Activated T-helper 1 cell treated with anti-CD3 and anti-CD28 coated beads, Interleukin-2, amount 50 U/mL, for 16 hours (primary cell): ENCODE measurements at regions not wholly inside any gene's neighbourhood (a gene's known extent, or its start where the extent isn't known, plus 50 kb on each side); places are given as distances from the start of the nearest gene placed in this dataset.
"Not testable (repeated sequence)": the region's sequence is repeated elsewhere in the genome, so short reads cannot be mapped to it uniquely, and the experiment has no call there.

Source experiments
- DNase-seq, 2 donors: peaks; one replicate each; pipeline ENCODE4 v3.0.0-alpha.2; 2020; ENCODE audit warnings: low read depth in 1 of 2, low spot score in 1 of 2

DNA sequence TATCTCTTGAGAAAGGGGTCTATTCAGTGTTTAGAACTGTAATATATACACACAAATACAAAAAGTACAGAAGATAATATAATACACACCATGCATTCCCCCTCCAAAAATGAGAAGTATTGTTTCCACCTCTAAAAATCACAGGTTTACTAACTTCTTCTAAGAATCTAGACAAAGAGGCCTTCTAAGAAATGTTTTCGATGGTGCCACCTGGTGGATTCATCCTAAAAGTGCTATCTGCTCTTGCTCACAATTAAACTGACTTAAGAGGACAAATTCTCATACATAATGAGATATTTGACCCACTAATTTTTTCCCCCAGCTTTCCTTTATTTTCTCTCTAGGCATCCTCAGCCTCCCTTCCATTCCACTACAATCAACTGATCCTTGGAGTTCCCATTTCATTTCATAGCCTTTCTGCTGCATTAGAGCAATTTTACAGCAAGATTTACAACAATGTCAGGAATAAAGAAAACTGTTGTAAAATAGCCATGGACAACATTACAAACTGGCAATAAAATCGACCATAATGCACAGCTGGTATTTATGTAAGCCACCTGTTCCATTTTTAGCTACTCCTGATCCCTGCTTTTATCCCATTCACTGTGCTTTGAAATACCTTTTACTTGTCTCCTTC, 124.6 kb downstream of the ARRDC4 start:
- no peak for DNase-seq

DNA sequence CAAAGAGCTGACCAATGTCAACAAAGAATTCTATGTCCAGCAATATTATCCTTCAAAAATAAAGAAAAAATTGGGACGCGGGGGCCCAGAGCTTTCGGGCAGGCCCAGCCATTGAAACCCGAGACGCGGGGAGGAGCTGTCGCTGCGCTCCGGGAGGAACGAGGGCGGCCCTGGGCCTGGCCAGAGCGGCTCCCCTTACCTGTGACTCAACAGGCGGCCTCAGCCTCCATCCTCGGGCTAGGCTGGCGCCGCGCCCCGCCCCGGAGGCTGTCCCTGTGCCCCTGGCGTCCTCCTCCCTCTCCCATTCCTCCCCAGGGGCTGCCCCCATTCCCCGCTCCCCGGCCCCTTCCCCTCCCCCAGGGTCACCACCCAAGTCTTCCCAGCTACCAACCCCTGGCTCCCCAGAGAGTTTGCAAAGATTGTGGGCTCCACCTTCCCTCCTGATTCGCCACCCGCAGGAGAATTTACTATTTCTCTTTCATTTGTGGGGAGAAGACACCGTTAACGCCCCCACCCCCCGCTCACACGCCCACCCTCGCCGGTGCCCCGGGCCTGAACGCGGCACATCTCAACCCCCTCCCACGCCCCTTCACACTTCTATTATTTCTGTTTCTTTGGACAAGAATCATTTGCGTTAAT, 127.9 kb downstream of the ARRDC4 start:
- DNase-seq, result not testable (repeated sequence)

DNA sequence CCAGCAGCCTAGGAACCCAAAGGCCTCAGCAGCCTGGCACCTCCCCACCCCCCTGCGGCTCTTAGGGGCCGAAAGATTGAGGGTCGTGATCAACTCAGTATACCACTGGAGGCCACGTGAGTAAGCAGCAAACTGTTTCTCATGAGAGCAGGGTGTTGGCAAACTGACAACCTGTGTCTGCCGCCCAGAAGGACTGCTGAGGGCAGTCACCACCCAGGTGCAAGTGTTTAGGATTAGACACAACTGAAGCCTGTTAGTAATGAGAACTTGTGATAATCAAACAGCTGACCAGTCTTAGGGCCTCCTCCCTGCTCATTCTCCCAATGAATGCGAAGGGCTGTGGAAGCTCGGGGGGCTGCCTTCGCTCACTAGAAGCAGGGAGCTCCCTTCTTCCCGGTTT, 128.8 kb downstream of the ARRDC4 start:
- DNase-seq, result not testable (repeated sequence)

DNA sequence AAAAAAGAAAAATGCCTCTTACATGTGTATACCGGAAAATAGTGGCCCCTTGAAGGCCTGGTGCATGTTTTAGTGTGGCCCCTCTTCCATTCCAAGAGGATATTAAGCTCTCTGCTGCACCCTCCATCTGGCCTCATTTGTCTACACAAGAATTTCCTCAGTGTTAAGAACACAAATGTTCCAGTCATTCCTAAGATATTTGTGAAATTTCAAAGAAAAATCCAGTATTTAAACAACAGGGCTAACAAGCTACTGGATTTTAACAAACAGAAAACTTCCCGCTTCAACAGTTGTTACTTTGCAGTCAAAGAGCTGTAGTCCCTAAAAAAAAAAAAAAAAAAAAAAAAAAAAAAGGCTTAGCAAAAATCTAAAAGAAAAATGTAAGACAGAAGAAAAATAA, 137.5 kb downstream of the ARRDC4 start:
- DNase-seq, result not testable (repeated sequence)

DNA sequence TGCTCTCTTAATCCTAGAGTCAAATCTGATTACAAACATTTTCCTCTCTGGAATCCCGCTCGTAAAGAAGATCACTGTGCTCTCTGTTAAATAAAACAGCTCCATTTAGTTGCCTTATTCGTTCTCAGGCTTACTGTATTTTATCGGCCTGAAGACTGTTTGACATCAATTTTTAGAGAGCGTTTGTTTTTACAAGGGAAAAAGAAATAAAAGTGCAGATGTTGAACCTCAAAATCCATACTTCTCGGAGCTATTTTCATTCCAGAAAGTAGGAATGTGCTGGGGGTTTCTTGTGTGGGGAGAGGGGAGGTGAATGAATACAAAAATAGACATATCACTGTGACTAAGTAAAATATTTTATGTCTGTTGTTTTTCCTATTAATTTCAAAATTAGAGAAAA, 140.1 kb downstream of the ARRDC4 start:
- DNase-seq, result not testable (repeated sequence)

DNA sequence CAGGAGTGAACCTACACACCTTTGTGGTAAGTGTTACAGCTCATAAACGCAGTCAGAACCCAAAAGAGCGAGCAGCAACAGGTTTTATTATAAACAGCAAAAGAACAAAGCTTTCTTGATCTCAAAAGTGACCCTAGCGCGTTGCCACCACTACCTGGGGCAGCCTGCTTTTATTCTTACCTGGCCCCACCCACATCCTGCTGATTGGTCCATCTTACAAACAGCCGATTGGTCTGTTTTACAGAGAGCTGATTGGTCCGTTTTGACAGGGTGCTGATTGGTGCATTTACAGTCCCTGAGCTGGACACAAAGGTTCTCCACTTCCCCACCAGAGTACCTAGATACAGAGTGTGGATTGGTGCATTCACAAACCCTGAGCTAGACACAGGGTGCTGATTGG, 143.1 kb downstream of the ARRDC4 start:
- no peak for DNase-seq

DNA sequence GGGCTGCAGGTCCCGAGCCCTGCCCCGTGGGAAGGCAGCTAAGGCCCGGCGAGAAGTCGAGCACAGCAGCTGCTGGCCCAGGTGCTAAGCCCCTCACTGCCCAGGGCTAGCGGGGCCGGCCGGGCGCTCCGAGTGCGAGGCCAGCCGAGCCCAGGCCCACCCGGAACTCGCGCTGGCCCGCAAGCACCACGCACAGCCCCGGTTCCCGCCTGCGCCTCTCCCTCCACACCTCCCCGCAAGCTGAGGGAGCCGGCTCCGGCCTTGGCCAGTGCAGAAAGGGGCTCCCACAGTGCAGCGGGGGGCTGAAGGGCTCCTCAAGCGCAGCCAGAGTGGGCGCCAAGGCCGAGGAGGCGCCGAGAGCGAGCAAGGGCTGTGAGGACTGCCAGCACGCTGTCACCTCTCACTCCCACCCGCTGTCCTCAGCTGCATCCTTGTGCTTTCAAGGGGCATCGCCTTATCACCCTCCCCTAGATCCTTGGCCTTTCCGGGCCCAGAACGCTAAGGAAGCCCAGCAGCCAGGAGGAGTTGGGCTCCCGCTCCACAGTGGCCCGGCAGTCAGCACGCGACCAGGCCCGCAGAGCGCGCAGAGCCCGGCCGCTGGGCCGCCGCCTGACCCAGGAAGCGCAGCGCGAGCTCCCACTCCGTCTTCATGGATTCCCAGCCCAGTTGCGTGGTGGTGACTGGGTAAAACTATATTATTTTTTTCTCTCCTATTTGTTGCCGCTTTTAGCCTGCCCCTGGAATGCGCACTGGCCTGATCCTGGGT, 144.1 kb downstream of the ARRDC4 start:
- not testable (repeated sequence) for DNase-seq

DNA sequence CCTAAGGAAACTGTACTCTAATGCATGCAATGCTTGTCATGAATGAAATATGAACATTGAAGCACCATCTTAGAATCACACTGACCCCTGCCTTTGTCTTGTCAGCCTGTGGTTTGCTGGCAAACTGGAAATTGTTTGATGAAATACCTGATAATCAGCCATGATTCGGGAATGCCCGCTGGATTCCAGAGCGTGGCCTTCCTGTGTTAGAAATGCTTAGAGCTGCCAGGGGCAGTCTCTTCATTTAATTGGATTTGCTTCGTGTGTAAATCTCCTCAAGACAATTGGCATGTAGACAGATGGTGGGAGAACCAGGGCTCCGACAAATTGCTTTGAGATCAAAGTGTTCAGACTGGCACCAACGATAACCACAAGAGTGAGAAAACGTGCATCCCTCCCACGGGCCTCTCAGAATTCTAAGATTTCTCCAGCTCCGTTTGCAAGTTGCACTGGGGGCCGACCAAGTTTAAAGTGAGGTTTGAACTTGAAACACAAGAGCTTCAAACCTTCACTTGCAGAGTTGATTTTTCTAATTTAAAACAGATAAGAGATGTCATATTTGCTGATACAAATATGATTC, 146.2 kb downstream of the ARRDC4 start:
- not testable (repeated sequence) for DNase-seq

DNA sequence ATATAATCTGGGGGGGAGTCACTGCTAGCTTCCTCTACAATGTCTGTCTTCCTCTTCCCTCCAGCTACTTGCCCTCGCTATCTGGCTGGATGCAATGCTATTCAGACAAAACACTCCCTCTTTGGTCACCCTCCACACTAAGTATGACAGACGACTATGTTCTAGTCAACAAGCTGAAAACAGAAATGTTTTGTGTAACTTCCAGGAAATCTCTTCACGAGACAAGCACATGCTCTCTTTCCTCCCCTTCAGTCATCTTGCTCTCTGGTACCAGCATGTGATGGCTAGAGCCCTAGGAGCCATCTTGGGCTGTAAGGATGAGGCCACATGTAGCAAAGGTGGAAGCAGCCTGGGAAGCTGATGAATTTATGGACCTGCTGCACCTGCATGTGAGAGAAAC, 151.3 kb downstream of the ARRDC4 start:
- DNase-seq, result no peak

DNA sequence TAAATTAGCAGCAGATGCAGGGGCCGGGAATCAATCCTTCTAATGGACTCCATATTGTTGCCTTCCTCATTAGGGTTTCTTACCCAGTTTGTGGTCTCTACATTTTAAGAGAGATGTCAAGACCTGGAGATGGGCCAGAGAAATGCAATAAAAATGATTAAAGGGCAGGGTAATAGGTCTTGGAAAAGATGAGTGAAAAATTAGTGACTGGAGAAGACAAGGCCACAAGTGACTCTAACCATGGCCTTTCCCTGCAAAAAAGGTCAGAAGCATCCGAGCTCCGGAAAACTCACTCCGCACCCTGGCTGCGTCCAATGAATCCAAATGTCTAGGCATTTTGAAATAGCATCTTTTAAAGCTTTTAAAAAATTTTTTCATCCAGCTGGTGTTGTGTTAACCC, 152.8 kb downstream of the ARRDC4 start:
- DNase-seq, result no peak

DNA sequence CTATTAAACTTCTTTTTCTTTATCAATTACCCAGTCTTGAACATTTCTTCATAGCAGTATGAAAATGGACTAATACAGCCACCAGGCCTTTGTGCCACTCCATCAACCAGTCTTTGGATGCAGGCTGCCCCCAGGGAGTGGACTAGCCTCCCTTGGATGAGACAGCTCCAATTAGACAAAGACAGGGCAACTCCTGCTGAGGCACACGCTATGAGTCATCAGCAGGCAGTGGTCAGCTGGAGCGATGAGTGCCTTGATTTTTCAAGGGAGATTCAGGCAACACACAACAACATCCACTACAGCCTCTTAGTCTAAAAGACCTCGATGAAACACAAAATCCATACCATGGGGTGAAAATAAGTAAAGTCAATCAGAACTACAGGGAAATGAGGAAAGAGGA, 160.1 kb downstream of the ARRDC4 start:
- DNase-seq, result no peak

DNA sequence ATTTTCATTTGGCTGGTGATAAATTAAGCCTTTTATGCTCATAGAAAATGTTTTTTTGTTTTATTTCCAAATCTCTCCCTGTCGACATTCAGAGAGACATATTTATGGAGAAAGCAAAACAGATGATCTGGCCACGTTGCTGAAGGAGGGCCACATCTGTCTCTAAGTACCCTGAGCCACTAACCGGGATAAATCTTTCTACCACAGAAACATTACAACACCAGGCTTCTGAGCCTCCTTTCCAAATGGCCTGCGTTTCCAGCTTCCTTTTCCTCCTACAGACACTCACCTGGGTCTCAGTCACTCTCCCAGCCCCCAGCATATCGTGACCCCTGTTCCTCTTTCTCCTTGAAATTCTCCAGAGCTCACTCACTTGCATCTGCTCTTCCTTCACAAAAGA, 161.0 kb downstream of the ARRDC4 start:
- no peak for DNase-seq

DNA sequence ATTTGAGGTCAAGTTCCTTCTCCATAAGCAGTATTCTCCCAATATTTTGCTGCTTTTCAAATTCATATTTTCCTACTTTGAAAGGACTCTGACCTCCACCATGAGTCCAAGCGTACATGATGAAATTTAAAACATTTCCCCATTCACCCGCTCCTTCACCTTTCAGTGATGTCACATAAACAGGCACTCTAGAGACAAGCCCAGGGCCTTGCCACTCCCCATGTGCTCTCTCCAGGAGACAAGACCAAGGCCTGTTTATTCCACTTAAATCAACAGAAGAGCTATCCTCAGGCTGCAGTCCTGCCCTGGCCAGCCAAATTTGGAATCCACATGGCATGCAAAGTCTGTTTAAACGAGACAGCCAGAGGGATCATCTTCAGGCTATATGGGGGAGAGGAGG, 161.5 kb downstream of the ARRDC4 start:
- no peak for DNase-seq

DNA sequence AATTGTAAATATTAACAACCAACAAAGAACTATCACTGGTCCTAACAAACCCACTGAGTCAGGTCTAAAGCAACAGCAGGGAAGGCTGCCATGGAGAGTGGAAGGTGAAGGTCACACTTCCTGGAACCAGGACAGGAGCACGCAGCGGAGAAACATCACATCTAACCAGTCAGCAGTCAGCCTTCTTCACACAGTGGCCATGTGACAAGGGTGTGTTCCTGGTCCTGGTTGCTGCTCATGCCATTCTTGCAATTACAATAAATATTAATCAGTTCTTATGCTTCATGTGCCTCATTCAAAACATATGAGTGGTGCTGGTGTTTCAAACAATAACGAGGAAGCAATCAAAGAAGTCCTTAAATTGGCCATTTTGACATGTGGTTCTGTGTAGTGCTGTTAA, 162.8 kb downstream of the ARRDC4 start:
- DNase-seq, result no peak

DNA sequence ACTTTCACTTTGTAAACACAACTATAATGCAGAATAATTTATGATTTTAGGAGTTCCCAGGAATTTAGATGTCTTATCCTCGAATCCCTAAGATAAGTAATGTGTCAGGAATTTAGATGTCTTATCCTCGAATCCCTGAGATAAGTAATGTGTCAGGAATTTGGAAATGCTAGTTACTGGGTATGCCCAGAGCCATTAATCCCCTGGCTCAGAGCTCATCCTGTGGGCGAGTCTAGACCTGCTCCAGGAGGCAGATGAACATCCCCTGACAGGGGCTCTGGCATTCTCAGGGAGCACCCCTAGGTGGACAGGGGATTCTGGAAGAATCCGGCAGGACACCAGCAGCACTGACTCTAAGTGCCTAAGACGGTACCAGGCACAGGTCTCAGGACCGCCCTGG, 163.3 kb downstream of the ARRDC4 start:
- DNase-seq, result no peak

DNA sequence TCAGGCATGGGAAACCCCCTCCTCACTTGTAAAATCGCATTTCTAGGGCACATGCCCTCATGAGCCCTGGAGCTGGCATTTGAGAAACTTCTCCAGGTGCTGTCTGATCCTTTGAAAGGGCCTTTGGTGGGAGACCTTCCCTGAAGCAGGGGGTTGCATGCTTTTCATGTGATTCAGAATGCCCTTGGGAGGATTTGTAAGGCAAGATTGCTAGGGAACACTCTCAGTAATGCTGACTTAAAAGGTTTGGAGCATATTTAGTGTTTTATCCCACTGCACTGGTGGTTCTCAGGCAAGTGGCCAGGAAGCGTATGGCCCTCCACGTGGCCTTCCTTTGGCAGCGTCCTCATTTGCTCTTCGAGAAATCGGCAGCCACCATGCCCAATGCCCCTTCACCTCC, 164.1 kb downstream of the ARRDC4 start:
- no peak for DNase-seq

DNA sequence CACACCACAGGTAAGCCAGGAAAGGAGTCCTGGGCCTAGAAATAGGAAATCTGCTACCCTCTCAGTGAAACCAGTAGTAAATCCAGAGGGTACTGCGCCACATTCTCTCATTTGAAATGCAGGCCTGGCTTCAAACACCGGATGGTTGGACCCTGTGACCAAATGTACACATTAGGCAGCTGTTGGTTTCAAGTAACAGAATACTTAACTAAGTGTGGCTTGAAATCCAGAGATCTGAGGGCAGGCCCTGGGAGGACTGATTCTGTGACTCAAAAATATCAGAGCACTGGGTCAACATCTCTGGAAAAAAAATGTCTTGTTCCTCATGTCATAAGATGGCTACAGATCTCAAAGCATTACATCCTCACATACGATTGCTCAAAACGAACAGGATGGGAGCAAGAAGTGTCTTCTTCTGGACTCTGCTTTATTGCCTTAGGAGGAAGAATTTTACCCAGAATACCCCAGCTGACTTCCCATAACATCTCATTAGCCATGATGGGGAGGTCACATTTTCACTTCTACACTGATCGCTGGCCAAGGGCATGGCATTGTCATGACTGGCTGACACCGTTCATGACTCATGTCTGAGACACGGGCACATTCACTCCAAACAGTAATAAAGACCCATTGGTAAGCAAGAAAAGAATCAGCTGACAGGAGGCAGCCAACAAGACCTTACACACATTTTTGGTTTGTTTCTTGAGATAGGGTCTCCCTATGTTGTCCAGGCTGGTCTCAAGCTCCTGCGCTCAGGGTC, 166.0 kb downstream of the ARRDC4 start:
- no peak for DNase-seq

DNA sequence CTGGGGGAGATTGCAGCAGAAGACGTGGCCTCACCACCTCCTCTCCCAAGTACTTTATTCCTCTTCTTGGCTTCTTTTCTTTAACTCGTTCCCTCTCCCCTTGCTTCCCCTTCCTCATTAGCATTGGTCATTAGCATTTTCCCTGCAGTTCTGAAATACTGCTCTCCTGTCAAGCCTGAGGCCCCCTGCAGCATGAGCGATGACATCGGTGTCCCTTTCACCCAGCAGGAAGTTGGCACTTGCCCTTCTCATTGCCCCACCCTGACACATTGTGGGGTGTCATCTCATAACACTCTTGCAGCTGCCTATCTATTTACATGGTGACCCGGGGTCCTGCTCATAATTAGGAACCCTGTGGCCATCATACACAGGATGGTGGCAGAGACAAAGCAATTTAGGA, 167.1 kb downstream of the ARRDC4 start:
- no peak for DNase-seq

DNA sequence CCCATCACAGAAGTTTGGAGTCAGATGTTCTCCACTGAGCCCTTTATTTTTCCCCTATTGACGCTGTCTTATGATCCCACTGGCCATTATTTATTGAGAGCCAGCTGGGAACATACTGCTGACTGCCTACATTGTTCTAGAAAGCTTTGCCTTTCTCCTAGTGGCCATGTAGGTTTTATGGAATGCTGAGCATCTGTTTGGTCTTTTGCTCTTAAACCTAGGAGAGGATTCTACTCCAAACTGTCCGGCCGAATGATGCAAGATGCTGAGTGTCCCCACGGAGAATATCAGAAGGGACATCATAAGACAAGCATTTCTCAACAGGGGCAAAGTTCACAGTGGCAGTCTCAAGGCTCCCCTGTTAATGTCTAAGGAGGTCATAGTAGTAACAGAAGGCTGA, 171.4 kb downstream of the ARRDC4 start:
- DNase-seq, result no peak

DNA sequence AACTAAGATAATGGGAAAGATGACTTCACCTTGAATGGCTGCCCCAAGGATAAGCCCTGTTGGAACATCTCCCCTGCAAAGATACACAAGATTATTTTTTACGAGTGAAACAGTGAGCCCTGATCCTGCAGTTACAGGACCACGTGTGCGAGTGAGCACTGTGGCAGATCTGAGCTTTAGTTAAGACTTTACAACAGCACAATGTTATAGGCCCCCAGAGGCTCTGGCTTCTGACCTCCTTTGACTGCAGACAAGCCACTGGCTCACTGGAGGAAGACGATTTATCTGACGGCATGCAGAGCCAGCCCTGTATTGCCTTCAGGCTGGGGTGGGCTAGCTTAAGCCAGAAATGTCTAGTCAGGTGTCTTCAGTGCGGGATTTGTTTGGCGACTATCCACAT, 174.4 kb downstream of the ARRDC4 start:
- no peak for DNase-seq

DNA sequence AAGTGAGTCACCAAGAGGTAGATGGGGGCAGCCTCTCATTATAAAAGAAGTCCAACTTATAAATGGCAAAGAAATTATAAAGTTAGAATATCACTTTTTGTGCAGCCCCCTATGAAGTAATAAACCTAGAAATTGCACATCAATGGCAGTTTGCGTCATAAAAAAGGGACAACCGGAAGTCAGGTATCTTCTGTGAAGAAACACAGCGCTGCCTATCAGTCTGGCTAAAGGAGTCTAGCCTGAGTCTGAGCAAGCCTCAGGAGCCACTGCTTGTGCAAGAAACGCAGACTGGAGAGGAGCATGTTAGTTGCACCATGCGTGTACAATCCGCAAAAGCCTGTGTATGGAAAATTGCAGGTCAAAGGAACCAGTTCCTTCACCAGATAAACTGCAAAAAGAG, 178.4 kb downstream of the ARRDC4 start:
- no peak for DNase-seq
